ENCODE measurements at regions not wholly inside any gene's neighbourhood (a gene's known extent, or its start where the extent isn't known, plus 50 kb on each side); places are given as distances from the start of the nearest gene placed in this dataset.
A peak's percentile ranks its signal among the peaks of the same experiment; 100 is the strongest.

GRCh38 chr6:56803594-56803993 is 151.3 kb upstream of the BEND6 start (continued):
- TF ChIP-seq ZNF462 (CRISPR knock-in tag; IDR thresholded peaks at IDR 0.05), result no peak
- no peak for TF ChIP-seq CREB1 (CRISPR knock-in tag; IDR thresholded peaks at IDR 0.05; ENCODE audit: low read depth)
- no peak for TF ChIP-seq ETS1 (IDR thresholded peaks at IDR 0.05)
- TF ChIP-seq ZNF331 (CRISPR knock-in tag; IDR thresholded peaks at IDR 0.05; ENCODE audit: low read depth), result no peak
- TF ChIP-seq ZNF114 (CRISPR knock-in tag; IDR thresholded peaks at IDR 0.05), result no peak
- no peak for TF ChIP-seq STAT1 (IDR thresholded peaks at IDR 0.05; ENCODE audit: unreplicated experiment)

- Histone ChIP-seq H3K4me2 (peak overlapping the region; percentile 19; the same call in 1 of the 2 replicates), H3K9me2 (ENCODE audit: insufficient read depth) (no peaks in the 10 kb centered on the region), H3F3A (replicated peaks; ENCODE audit: low read depth) (no peaks in the 10 kb centered on the region), H4K20me1 (replicated peaks; ENCODE audit: insufficient read depth) (0 out of 2 replicates have a peak, but pooled peaks cover 6% of the 10 kb centered on the region), H3K4me3 (no peak overlapping the region), H3K79me2 (replicated peaks; ENCODE audit: insufficient read depth) (peaks cover 100% of the 10 kb centered on the region), H3K4me1 (ENCODE audit: insufficient read depth) (peaks cover 40% of the 10 kb centered on the region), H3K36me3 (ENCODE audit: insufficient read depth) (no peaks in the 10 kb centered on the region), H3K27ac (ENCODE audit: low read depth) (0 out of 2 replicates have a peak overlapping the region, but pooled peaks have one; percentile 30), H3K27me3 (ENCODE audit: insufficient read depth) (no peaks in the 10 kb centered on the region), H2AFZ (no peak overlapping the region)
- Mint-ChIP-seq H3K27me3 (ENCODE audit: insufficient read depth, low read depth, poor library complexity) (peaks cover 6% of the 10 kb centered on the region), H3K36me3 (ENCODE audit: low read depth) (peaks cover 5% of the 10 kb centered on the region; the same call in 1 of the 3 replicates), H3K4me3 (no peak overlapping the region), H3K27ac (no peak overlapping the region; the same call in none of the 2 replicates), H3K9me3 (no peaks in the 10 kb centered on the region), H3K4me1 (peaks cover 56% of the 10 kb centered on the region)
- ATAC-seq, result no peak
- DNase-seq (ENCODE audit: low spot score), result no peak
- TF ChIP-seq ZNF114 (CRISPR knock-in tag; IDR thresholded peaks at IDR 0.05), result no peak
- TF ChIP-seq EZH2phosphoT487 (IDR thresholded peaks at IDR 0.05; ENCODE audit: unreplicated experiment), result no peak
- TF ChIP-seq NANOG (IDR thresholded peaks at IDR 0.05; ENCODE audit: borderline replicate concordance), result no peak
- no peak for TF ChIP-seq STAT1 (IDR thresholded peaks at IDR 0.05; ENCODE audit: unreplicated experiment)
- TF ChIP-seq ZNF462 (CRISPR knock-in tag; IDR thresholded peaks at IDR 0.05), result no peak
- TF ChIP-seq JUNB (IDR thresholded peaks at IDR 0.05; ENCODE audit: unreplicated experiment), result no peak
Observed at GRCh38 chr6:56802584-56802983, 152.3 kb upstream of the BEND6 start.

Measured in GM23338 (cell line).